ENCODE measurements at regions not wholly inside any gene's neighbourhood (a gene's known extent, or its start where the extent isn't known, plus 50 kb on each side); places are given as distances from the start of the nearest gene placed in this dataset.

DNA sequence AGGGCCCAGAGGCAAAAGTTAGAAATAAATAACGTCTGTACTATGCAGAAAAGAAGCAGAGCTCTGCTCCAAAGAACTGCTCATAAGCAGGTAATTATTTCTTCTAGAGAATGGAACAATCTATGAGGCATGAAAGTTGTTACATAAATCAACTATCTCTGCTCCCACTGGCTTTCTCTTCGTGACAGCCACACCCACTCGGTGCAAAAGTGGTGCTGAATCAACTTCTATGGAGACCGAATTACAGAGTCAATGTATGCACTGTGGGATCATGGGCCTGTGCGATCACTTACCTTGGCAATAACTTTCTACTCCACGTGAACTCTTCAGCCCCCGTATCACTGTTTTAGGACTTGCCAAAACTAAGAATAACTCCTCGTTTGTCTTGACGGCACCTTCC, 99.4 kb upstream of the ATXN3L start:
- 74 to 92% (median 87%) methylated on average over 9 of the region's 9 CpGs for WGBS, 5 donors
- H3K27me3 ChIP-seq = no peaks in the 10 kb centered on the region
- intact Hi-C loops (cut with DNase I; ENCODE audit: low total_unique reads) = no loop called here
- no peak for DNase-seq
- H3K9me3 ChIP-seq = peaks cover 0 to under 1% (median 0%) of the 10 kb centered on the region in 4 donors
- no peak overlapping the region for H3K4me3 ChIP-seq
- TF ChIP-seq CTCF (IDR thresholded peaks at IDR 0.05) (no peak), POLR2A (IDR thresholded peaks at IDR 0.05) (no peak), POLR2AphosphoS5 (IDR thresholded peaks at IDR 0.05) (no peak), EP300 (IDR thresholded peaks at IDR 0.05) (no peak)
- no peaks in the 10 kb centered on the region for H3K36me3 ChIP-seq
- H3K4me1 ChIP-seq = no peaks in the 10 kb centered on the region
- no peak overlapping the region for H3K27ac ChIP-seq

DNA sequence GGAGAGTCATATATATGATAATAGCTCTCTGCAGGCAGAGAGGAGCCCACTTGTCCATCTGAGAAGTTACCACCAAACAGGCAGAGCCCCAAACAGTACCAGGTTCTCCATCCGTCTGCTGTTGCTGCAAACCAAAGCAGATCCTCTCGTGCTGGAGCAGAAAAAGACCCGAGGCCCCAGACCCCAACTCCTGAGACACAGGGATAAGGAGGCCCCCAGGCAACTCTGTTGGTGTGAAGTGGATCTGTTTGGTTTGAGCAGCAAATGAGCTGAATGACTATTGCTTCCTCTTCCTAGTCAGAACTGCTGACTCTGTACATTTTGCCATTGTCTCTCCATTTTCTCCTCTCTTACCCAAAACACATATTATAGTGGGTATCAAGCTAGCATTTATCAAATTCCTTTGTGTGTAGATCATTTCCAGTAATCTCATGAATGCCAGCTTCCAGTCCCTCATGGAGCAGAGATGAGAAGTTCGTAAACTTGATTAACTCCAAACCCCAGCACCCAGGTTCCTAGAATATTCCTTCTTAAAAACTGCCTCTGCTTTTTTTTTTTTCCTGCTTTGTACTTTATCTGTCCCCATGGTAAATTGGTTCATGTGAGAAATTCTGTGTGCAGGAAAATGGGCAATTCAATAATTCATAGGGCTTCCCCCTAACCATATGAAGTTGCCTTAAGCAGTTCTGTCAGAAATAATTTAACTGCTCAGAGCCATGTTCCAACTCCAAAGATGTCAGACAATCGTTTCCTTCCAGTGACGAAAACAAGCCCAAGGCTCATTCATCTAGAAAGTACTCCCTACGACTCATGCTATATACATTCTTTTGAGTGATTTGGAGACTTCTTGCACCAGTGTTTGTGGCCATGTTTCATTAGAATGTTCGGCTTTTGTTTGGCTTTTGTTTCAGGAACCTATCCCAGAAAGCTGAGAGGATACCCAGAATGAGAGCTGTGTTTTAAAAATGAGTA, 98.6 kb upstream of the ATXN3L start:
- WGBS, 5 donors = 67 to 85% (median 78%) methylated on average over 5 to 8 of the region's 8 CpGs
- no peaks in the 10 kb centered on the region for H3K9me3 ChIP-seq
- no peaks in the 10 kb centered on the region for H3K4me1 ChIP-seq
- H3K27me3 ChIP-seq = no peaks in the 10 kb centered on the region
- TF ChIP-seq CTCF (IDR thresholded peaks at IDR 0.05) (no peak), POLR2AphosphoS5 (IDR thresholded peaks at IDR 0.05) (no peak)
- no peak overlapping the region for H3K27ac ChIP-seq
- no peaks in the 10 kb centered on the region for H3K36me3 ChIP-seq
- intact Hi-C loops (cut with DNase I; ENCODE audit: low total_unique reads) = no loop called here
- no peak for DNase-seq
- H3K4me3 ChIP-seq = no peak overlapping the region

DNA sequence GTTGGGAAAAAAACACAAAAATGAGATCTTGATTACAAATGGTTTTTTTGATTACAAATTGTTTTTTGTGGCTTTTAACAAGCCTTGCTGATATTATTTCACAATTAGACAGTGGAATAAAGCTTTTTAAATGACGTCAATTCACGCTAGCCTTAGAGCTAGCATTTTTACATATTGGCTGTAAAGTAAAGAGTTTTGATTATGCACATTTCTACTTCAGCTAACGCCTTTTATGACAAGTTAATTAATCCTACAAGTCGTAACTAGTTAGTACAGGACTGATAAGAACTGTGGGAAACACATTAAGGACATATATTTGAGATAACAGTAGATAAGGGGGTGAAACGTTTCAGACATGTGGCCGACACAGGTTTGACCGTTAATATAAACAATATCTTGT, 95.7 kb upstream of the ATXN3L start:
- peaks cover 0 to 4% (median 0%) of the 10 kb centered on the region in 3 donors for H3K27me3 ChIP-seq
- no peaks in the 10 kb centered on the region for H3K36me3 ChIP-seq
- intact Hi-C loops (cut with DNase I; ENCODE audit: low total_unique reads) = no loop called here
- H3K4me1 ChIP-seq = no peaks in the 10 kb centered on the region
- TF ChIP-seq CTCF (IDR thresholded peaks at IDR 0.05) = no peak
- TF ChIP-seq POLR2A (IDR thresholded peaks at IDR 0.05) = no peak
- no peak for TF ChIP-seq EP300 (IDR thresholded peaks at IDR 0.05)
- no peak for TF ChIP-seq POLR2AphosphoS5 (IDR thresholded peaks at IDR 0.05)
- DNase-seq = no peak
- H3K4me3 ChIP-seq = no peak overlapping the region
- H3K27ac ChIP-seq = no peak overlapping the region
- 44 to 64% (median 53%) methylated on average over 7 of the region's 7 CpGs for WGBS, 5 donors
- H3K9me3 ChIP-seq = no peaks in the 10 kb centered on the region

DNA sequence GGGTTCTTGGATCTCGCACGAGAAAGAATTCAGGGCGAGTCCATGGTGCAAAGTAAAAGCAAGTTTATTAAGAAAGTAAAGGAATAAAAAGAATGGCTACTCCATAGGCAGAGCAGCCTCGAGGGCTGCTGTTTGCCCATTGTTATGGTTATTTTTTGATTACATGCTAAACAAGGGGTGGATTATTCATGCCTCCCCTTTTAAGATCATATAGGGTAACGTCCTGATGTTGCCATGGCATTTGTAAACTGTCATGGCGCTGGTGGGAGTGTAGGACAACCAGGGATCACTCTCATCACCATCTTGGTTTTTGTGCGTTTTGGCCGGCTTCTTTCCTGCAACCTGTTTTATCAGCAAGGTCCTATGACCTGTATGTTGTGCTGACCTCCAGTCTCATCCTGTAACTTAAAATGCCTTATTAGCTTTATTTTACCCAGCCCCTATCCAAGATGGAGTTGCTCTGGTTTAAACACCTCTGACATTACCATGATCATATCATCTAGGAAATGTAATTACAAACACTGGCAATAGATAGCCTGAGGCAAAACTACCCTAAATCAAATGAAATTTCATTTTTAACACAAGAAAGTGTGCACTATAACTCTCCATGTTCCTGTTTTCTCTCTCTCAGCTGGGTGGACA, 94.3 kb upstream of the ATXN3L start:
- no peak for DNase-seq
- WGBS, 5 donors = 68 to 93% (median 90%) methylated on average over 8 of the region's 8 CpGs

More for the DNA sequence above, 94.3 kb upstream of the ATXN3L start:
- H3K36me3 ChIP-seq = no peaks in the 10 kb centered on the region
- H3K4me3 ChIP-seq = no peak overlapping the region
- peaks cover 0 to 4% (median 0%) of the 10 kb centered on the region in 3 donors for H3K27me3 ChIP-seq
- no peak for TF ChIP-seq CTCF (IDR thresholded peaks at IDR 0.05)
- TF ChIP-seq EP300 (IDR thresholded peaks at IDR 0.05) = no peak
- no peak for TF ChIP-seq POLR2A (IDR thresholded peaks at IDR 0.05)
- TF ChIP-seq POLR2AphosphoS5 (IDR thresholded peaks at IDR 0.05) = no peak
- H3K9me3 ChIP-seq = no peaks in the 10 kb centered on the region
- no peaks in the 10 kb centered on the region for H3K4me1 ChIP-seq
- intact Hi-C loops (cut with DNase I; ENCODE audit: low total_unique reads) = no loop called here
- H3K27ac ChIP-seq = no peak overlapping the region

All from stomach (tissue), 8 donors.